HG03103 (cell line): ENCODE measurements at regions not wholly inside any gene's neighbourhood (a gene's known extent, or its start where the extent isn't known, plus 50 kb on each side); places are given as distances from the start of the nearest gene placed in this dataset.
"Not testable (repeated sequence)": the region's sequence is repeated elsewhere in the genome, so short reads cannot be mapped to it uniquely, and the experiment has no call there.

Experiments
- ATAC-seq: cut with Tn5 transposase; IDR thresholded peaks from one replicate; pipeline ENCODE4 v1.9.1; 2021; ENCODE audit warnings: low read depth; ENCODE audit not compliant: unreplicated experiment

- ATAC-seq, result no peak
Observed at GRCh38 chr14:88981948-88982347, 157.5 kb downstream of the TTC8 start.

- no peak for ATAC-seq
Observed at GRCh38 chr14:88983755-88984154, 159.3 kb downstream of the TTC8 start.

GRCh38 chr14:88985654-88986053 lies 161.2 kb downstream of the TTC8 start:
- ATAC-seq, result no peak

GRCh38 chr14:88986146-88986841 lies 161.8 kb downstream of the TTC8 start:
- no peak for ATAC-seq

DNA sequence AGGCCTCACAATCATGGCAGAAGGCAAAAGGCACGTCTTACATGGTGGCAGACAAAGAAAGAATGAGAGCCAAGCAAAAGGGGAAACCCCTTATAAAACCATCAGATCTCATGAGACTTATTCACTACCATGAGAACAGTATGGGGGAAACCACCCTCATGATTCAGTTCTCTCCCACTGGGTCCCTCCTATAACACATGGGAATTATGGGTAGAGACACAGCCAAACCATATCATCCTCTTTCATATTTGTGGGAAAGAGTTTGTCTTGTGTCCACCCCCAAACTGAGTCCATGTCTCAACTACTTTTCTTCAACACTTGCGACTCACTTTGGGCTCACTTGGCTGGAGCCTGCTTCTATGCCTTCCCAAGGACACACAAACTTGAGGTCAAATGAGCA lies 162.5 kb downstream of the TTC8 start:
- ATAC-seq, result not testable (repeated sequence)

DNA sequence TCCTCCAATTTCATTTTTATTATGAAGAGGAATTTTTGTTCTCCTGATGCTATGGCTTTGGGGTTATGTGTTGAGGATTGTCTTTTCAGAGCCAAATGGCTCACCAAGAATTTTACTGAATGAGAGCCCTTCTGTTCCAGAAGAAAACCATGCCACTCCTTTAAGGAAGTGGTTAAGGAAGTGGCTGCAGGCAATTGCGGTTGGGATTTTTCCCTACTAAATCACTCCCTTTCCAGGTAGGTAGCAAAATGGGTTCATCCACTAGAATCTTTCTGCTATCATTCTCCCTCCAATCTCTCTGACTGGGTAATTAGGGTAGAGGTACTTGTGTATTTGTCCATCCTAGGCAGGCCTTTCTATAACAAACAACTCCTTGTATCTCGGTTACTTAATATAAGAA lies 163.1 kb downstream of the TTC8 start:
- no peak for ATAC-seq

DNA sequence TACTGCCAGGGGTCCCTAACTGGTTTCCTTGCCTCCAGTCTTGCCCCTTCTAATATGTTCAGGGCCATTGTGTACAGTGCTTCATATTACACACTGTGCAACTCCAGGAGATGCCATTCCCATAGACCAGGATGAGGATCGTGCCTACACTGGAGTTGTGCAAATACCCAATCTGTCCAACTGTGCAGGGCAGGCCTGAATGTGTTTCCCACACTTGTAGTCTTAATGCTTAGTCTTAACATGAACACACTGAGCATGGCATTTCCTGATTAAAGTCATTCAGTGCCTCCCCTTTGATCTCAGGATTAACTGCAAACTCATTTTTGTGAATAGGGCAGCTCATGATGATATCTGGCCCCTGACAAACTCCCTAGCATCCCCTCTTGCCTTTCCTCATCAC lies 165.5 kb downstream of the TTC8 start:
- no peak for ATAC-seq

DNA sequence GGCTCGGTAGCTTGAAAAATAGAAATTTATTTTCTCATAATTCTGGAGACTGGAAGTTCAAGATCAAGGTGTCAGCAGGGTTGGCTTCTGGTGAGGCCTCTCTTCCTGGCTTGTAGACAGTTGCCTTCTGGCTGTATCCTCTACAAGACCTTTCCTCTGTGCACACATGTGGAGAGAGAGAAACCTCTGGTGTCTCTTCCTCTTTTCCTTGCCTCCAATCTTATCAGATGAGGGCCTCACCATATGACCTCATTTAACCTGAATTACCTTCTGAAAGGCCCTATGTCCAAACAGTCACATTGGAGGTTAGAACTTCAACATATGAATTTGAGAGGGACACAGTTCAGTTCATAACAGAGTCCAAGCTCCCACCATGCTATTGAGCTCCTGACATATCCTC lies 166.4 kb downstream of the TTC8 start:
- no peak for ATAC-seq

DNA sequence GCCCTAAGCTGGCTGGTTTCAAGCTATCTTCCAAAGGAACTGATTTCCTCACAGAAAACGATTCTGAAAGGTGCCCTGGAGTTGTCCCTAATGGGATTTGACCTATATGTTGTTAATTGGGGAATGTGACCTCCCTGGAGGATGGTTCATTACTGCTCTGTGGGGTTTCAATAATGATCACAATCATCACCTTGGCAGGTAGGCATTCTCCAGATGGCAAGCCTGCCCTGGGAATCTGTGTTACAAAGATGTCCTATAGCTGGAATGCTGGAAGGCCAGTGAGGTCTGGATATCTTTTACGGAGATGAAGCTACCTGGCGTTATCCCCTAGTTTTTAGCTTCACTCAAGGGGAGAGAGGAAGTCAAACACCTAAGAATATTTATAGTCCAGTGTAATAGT lies 167.6 kb downstream of the TTC8 start:
- no peak for ATAC-seq

- no peak for ATAC-seq
Observed at GRCh38 chr14:88993946-88994345, 169.5 kb downstream of the TTC8 start.

- ATAC-seq, result no peak
Observed at GRCh38 chr14:88995437-88996198, 171.2 kb downstream of the TTC8 start.

DNA sequence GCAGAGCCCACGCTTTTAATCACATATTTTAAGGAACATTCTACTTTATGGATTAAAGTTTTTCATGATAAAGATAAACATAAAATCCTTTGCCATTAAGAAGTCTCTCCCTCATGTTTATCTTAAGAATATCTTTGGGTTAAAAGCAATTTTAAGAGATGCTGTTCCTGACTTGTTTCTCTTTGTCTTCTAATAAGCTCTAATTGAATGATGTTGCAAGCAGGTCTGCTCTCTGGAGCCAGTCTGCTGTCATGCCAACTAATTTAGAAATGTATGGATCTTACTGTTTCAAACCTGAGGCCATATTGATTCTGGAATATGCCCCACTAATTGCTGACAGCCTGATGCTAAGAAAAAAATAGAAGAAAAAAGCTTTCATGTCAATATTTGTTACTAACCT lies 173.6 kb downstream of the TTC8 start:
- no peak for ATAC-seq

- no peak for ATAC-seq
Observed at GRCh38 chr14:88999137-88999536, 174.7 kb downstream of the TTC8 start.

DNA sequence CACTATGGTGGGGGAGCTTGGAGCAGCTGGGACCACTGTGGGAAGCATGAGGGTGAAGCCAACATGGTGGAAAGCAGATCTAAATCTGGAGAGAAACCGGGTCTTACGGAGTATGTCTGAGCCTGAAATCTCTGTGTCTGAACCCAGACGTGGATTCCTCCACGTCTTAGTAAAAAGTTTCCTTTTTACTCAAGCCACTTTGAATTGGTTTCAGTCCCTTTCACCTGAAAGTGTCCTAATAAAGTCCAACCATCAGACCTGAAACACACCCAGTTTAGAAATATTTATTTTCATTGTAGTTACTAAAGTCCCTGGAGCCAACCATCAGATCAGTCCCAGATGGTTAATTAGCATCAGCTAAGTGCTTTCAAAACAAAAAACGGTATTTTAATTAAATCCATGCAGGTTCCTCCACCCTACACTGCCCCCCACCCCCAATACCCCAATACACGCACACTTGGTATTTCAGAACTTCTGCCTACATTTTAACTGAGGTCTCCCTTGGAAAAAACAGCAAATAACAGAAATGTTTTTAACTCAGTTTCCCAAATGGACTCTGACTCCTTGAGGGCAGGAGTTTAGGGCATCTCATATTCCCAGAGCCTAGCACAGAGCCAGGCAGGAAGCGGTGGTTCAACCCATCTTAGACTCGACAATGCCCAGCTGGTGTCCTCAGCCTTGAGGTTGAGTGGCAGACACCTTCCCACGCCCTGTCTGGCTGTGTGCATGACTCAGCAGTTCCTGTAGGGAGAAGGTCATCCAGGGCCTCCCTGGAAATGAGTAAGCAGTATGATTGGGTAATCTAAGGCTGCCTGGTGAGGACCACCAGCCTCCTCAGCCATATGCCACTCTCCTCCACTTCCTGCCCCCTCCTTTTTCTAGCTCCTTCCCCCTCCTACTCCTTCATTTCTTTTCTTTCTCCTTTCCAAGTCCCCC lies 175.8 kb downstream of the TTC8 start:
- peak; percentile 66 for ATAC-seq

- no peak for ATAC-seq
Observed at GRCh38 chr14:89004166-89004565, 179.7 kb downstream of the TTC8 start.

DNA sequence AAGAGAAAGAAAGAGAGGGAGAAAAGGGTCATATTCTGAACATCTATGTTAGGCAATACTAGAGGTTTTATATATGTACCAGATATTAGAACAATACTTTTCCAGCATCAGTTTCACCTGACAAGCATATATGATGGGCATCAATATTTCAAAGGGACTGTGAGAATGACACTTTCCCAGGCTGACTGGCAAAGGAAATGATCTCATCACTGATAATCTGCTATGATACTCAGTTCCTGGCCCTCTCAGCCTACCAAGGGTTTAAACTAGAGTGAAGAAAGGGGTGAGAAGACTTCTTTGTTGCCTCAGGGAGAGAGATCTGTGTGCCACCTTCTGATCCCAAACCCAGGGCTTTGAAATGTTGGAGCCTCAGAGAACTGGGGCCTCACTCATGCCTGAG lies 183.5 kb downstream of the TTC8 start:
- ATAC-seq, result no peak

GRCh38 chr14:89011355-89012281 lies 187.2 kb downstream of the TTC8 start:
- ATAC-seq, result no peak

DNA sequence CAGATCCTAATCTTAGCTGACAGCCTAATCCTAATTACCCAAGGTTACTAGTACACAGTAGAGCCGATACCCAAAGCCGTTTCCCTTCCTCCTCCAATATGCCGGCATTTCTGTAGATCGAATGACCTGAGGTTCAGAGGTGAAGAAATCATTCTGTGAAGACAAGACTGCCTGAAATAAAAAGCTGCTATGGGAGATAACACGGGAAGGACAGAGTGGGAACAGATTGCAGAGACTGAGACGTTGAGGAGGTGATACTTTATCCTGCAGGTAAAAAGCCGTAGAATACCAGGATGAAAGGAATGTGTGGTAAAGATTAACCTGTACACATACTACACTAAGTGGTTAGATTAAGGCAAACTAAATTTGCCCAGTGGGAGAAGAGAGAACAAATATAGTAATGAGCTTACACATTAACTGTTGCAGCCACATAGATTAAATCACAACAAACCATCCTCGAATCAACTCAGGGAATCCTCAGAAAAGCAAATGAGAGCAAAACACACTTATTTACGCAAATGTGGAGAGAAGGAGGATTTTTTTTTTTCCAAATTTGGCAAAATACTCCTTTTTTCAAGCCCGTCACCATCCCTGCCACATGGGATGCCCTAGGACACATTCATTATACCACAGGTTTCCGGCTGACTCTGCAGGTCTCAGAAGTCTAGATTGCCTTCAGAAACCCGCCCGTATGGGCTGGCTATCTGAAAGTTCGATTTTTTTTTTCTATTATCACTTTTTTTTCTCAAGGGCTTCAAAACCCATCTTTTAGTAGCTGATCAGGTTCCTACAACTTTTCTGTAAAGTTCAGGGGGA lies 188.0 kb downstream of the TTC8 start:
- no peak for ATAC-seq

DNA sequence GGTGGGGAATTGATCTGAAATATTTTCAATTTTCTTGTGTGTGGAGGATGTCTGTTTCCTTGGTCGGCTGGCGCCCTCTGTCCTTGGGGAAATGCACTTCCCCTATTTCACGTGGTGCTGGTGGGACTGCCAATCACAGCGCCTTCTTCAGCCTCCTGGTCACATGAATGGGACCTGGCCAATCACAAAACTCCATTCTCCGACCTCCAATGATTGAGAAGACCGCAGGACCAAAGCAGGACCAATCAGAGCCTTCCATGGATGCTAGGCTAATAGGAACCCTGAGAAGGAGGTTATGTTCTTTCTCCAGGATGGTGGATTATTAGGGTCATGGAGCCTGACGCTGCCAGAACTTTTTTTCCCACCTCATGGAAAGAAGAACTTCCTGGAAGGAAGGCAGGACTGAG lies 188.7 kb downstream of the TTC8 start:
- no peak for ATAC-seq
